HepG2 (cell line): ENCODE measurements at regions not wholly inside any gene's neighbourhood (a gene's known extent, or its start where the extent isn't known, plus 50 kb on each side); places are given as distances from the start of the nearest gene placed in this dataset.

Experiments
- ATAC-seq: fragments of 200-7000 bp; cut with Tn5 transposase; 3 replicates; pipeline ENCODE4 v1.9.1; 2020; ENCODE audit warnings: mild to moderate bottlenecking, moderate library complexity
- BruUV-seq: library from RNA; stranded (reverse); fragments of 400-500 nt; replicated peaks from 2 replicates; lab custom pipeline; 2021; lab: Mats Ljungman, UMichigan
- CTCF ChIA-PET: fragments of 300-600 bp; formaldehyde crosslinking; extraction: SDS; loops from one replicate; lab custom pipeline; 2021; ENCODE audit warnings: low total read pairs, inconsistent platforms, low intra/inter-chr PET ratio; lab: Yijun Ruan, JAX
- POLR2A ChIA-PET: fragments of 350-600 bp; sonication (Branson Sonifier 250); formaldehyde crosslinking; loops from one replicate; lab custom pipeline; 2020; ENCODE audit warnings: antibody characterized with exemption, inconsistent platforms; lab: Yijun Ruan, JAX
- DNase-seq: peaks from one replicate; pipeline ENCODE4 v3.0.0-alpha.2; 2015; ENCODE audit warnings: low spot score
- FAIRE-seq: peaks from 3 replicates; lab custom pipeline; 2011; peaks lifted over from hg19 to GRCh38; lab: Jason Lieb, UNC
- H2AFZ ChIP-seq: one replicate; pipeline ENCODE4 v1.6.1; 2011; ENCODE audit warnings: low read length, inconsistent platforms
- H3K27ac ChIP-seq: fragments of 300-600 bp; 3 replicates; pipeline ENCODE4 v1.8.0; 2011; ENCODE audit warnings: mixed run types, mild to moderate bottlenecking, mixed read lengths, low read length, inconsistent platforms; ENCODE audit not compliant: insufficient read depth; ENCODE audit errors: extremely low read length
- H3K27me3 ChIP-seq, 2 experiments: fragments of 200-600 bp in 1 of 2; 2 replicates in 1 of 2; 3 replicates in 1 of 2; pipeline versions ENCODE4 v1.6.0 to v1.8.0; 2011; ENCODE audit warnings: low read length in 2 of 2, mild to moderate bottlenecking in 2 of 2, moderate library complexity in 2 of 2, inconsistent platforms in 1 of 2; ENCODE audit not compliant: insufficient read depth in 2 of 2, control insufficient read depth in 1 of 2
- H3K36me3 ChIP-seq, 2 experiments: fragments of 200-600 bp in 1 of 2; replicated peaks in 1 of 2; 2 replicates in 1 of 2; 3 replicates in 1 of 2; pipeline versions ENCODE4 v1.5.1 to v1.8.0; 2011; ENCODE audit warnings: low read length in 2 of 2, inconsistent platforms in 1 of 2; ENCODE audit not compliant: insufficient read depth in 2 of 2, control insufficient read depth in 1 of 2
- H3K4me1 ChIP-seq: 2 replicates; pipeline ENCODE4 v1.5.1; 2012; ENCODE audit warnings: low read length, inconsistent platforms; ENCODE audit not compliant: insufficient read depth
- H3K4me2 ChIP-seq: 2 replicates; pipeline ENCODE4 v1.6.0; 2011; ENCODE audit warnings: low read depth, low read length, inconsistent platforms
- H3K4me3 ChIP-seq, 3 experiments: fragments of 200-600 bp in 1 of 3; sonication (generic), shearing (Covaris generic) in 1 of 3; replicated peaks in 1 of 3; 2 replicates each; pipeline ENCODE4 v1.5.1; 2011 to 2016; ENCODE audit warnings: low read length in 3 of 3, inconsistent platforms in 2 of 3, low read depth in 2 of 3, mild to moderate bottlenecking in 2 of 3, control low read depth in 1 of 3, mixed read lengths in 1 of 3; ENCODE audit not compliant: insufficient read depth in 1 of 3
- H3K79me2 ChIP-seq: one replicate; pipeline ENCODE4 v1.6.1; 2011; ENCODE audit warnings: low read length, inconsistent platforms; ENCODE audit not compliant: insufficient read depth
- H3K9ac ChIP-seq: 2 replicates; pipeline ENCODE4 v1.6.0; 2011; ENCODE audit warnings: mild to moderate bottlenecking, low read depth, low read length, inconsistent platforms; ENCODE audit not compliant: insufficient read depth
- H3K9me3 ChIP-seq: 2 replicates; pipeline ENCODE4 v1.5.1; 2012; ENCODE audit warnings: mild to moderate bottlenecking, low read length
- H4K20me1 ChIP-seq: 2 replicates; pipeline ENCODE4 v1.6.0; 2011; ENCODE audit warnings: inconsistent platforms, mild to moderate bottlenecking, low read length, moderate library complexity; ENCODE audit not compliant: insufficient read depth
- AKAP8 ChIP-seq: sonication (generic); formaldehyde crosslinking; IDR thresholded peaks from 2 replicates; pipeline ENCODE4 v1.5.1; 2020; ENCODE audit warnings: mild to moderate bottlenecking, missing genetic modification reagents
- BRCA1 ChIP-seq: sonication (generic); formaldehyde crosslinking; IDR thresholded peaks from 2 replicates; pipeline ENCODE4 v1.4.0; 2020; ENCODE audit warnings: missing genetic modification reagents
- CBX2 ChIP-seq, 2 experiments: fragments of 200-600 bp in 1 of 2; sonication (generic); formaldehyde crosslinking in 1 of 2; IDR thresholded peaks; 2 replicates each; pipeline versions ENCODE4 v1.7.0 to v1.8.1; 2018 to 2022; ENCODE audit warnings: low read depth in 2 of 2, low read length in 1 of 2, mild to moderate bottlenecking in 1 of 2, missing genetic modification reagents in 1 of 2
- DNMT3B ChIP-seq: conservative IDR thresholded peaks from 2 replicates; pipeline ENCODE4 v1.6.1; 2016; ENCODE audit warnings: missing biosample characterization, control low read depth
- EZH2 ChIP-seq: conservative IDR thresholded peaks from 2 replicates; pipeline ENCODE4 v1.6.1; 2012; ENCODE audit warnings: mild to moderate bottlenecking, low read depth, low read length, moderate library complexity
- JARID2 ChIP-seq: sonication (generic); formaldehyde crosslinking; IDR thresholded peaks from 2 replicates; pipeline ENCODE4 v1.8.1; 2023; ENCODE audit warnings: missing genetic modification reagents, inconsistent platforms; ENCODE audit not compliant: insufficient replicate concordance
- MXD4 ChIP-seq: IDR thresholded peaks from 2 replicates; pipeline ENCODE4 v1.6.1; 2016; ENCODE audit warnings: mild to moderate bottlenecking, missing biosample characterization, missing genetic modification reagents
- NR2F6 ChIP-seq, 2 experiments: IDR thresholded peaks; 2 replicates each; pipeline ENCODE4 v1.6.1; 2016; ENCODE audit warnings: antibody characterized with exemption in 1 of 2, mild to moderate bottlenecking in 1 of 2
- PCBP1 ChIP-seq: fragments of 200-400 bp; formaldehyde crosslinking; IDR thresholded peaks from 2 replicates; pipeline ENCODE4 v1.6.1; 2017; ENCODE audit warnings: mild to moderate bottlenecking, low read depth, low read length, borderline replicate concordance
- PLRG1 ChIP-seq: fragments of 450-650 bp; conservative IDR thresholded peaks from 2 replicates; pipeline ENCODE4 v1.6.1; 2016
- SIN3A ChIP-seq: IDR thresholded peaks from 2 replicates; pipeline ENCODE4 v1.6.1; 2011; ENCODE audit warnings: low read depth, mild to moderate bottlenecking, control low read depth, low read length, borderline replicate concordance
- SMARCE1 ChIP-seq: fragments of 450-650 bp; IDR thresholded peaks from 2 replicates; pipeline ENCODE4 v1.6.1; 2017; ENCODE audit warnings: borderline replicate concordance
- TBX2 ChIP-seq: sonication (generic); formaldehyde crosslinking; IDR thresholded peaks from 2 replicates; pipeline ENCODE4 v1.5.0; 2020; ENCODE audit warnings: missing genetic modification reagents, mild to moderate bottlenecking, borderline replicate concordance
- YEATS2 ChIP-seq: sonication (generic); formaldehyde crosslinking; IDR thresholded peaks from 2 replicates; pipeline ENCODE4 v1.4.0; 2020; ENCODE audit warnings: missing genetic modification reagents, borderline replicate concordance
- ZNF510 ChIP-seq: sonication (generic); formaldehyde crosslinking; IDR thresholded peaks from 2 replicates; pipeline ENCODE4 v1.4.0; 2020; ENCODE audit warnings: low read depth, mild to moderate bottlenecking, missing genetic modification reagents
- ZNF878 ChIP-seq: sonication (generic); formaldehyde crosslinking; IDR thresholded peaks from 2 replicates; pipeline ENCODE4 v1.8.1; 2023; ENCODE audit warnings: mild to moderate bottlenecking, missing genetic modification reagents, moderate library complexity
- WGBS: methylation state at CpG from one replicate; pipeline ENCODE4 v1.1.6; 2017; ENCODE audit warnings: low lambda C conversion rate; 5-methylcytosine and 5-hydroxymethylcytosine counted together
- in situ Hi-C: cut with HindIII; loops from 2 replicates; pipeline ENCODE4 v1.10.0; 2017; ENCODE audit warnings: low pct_unique_long_range_greater_than_20kb; ENCODE audit not compliant: extremely low pct_ligation_motif_present
- intact Hi-C: fragments of 100-400 bp; cut with micrococcal nuclease; formaldehyde crosslinking; loops from one replicate; pipeline ENCODE4 v1.10.0; 2022; ENCODE audit not compliant: unreplicated experiment
- TF ChIP-seq, protein P1 (sequence below): IDR thresholded peaks from 2 replicates; pipeline ENCODE4 v1.6.1; 2016; ENCODE audit warnings: mild to moderate bottlenecking, missing biosample characterization, missing genetic modification reagents
- TF ChIP-seq, protein P2 (sequence below): sonication (generic); formaldehyde crosslinking; IDR thresholded peaks from 2 replicates; pipeline ENCODE4 v1.4.0; 2020; ENCODE audit warnings: missing genetic modification reagents
- TF ChIP-seq, protein P3 (sequence below): sonication (generic); formaldehyde crosslinking; conservative IDR thresholded peaks from 2 replicates; pipeline ENCODE4 v1.8.0; 2022; ENCODE audit warnings: low read depth, missing genetic modification reagents
- TF ChIP-seq, protein P4 (sequence below): sonication (generic); formaldehyde crosslinking; IDR thresholded peaks from 2 replicates; pipeline ENCODE4 v1.5.0; 2020; ENCODE audit warnings: mild to moderate bottlenecking, missing genetic modification reagents, borderline replicate concordance

DNA sequence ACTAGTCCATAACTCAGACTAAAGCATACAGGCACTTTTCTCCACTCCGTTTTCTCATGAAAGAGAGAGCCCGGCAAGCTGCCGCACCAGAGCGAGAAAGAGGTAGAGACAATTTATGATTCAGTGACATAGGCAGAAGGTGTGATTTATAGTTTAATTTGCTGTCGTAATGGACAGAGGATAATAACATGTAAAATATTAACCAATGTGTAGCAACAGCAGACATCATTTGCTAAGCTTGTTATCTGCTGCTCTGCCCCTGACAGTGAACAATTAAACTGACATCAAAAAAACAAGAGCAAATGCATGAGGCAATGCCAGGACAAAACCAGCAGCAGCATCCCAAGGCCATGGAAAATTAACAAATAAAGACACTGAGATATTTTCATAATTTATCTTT, 214.0 kb downstream of the ATG4C start:
- WGBS: 53% methylated on average over 5 of the region's 5 CpGs
- BruUV-seq: no TSS peak
- H3K27me3 ChIP-seq: peaks cover 0 to 16% of the 10 kb centered on the region in 2 experiments; a peak in 3 of 5 replicates

More for the DNA sequence above, 214.0 kb downstream of the ATG4C start:
- no peak for ATAC-seq
- Histone ChIP-seq H2AFZ (no peak overlapping the region), H3K36me3 (no peaks in the 10 kb centered on the region), H3K4me2 (no peak overlapping the region), H4K20me1 (no peaks in the 10 kb centered on the region), H3K27ac (no peak overlapping the region), H3K9ac (no peak overlapping the region), H3K79me2 (no peaks in the 10 kb centered on the region), H3K4me1 (no peaks in the 10 kb centered on the region)
- no peak for FAIRE-seq
- POLR2A ChIA-PET: no interaction called here
- intact Hi-C loops: no loop called here
- DNase-seq: no peak
- in situ Hi-C loops: no loop called here
- CTCF ChIA-PET: no interaction called here
- TF ChIP-seq SMARCE1: no peak
- TF ChIP-seq AKAP8 (CRISPR knock-in tag): no peak
- no peak for TF ChIP-seq ZNF878 (CRISPR knock-in tag)
- TF ChIP-seq CBX2 (IDR thresholded peaks at IDR 0.05; ENCODE audit: low read depth, low read length): no peak
- TF ChIP-seq CBX2 (CRISPR knock-in tag; IDR thresholded peaks at IDR 0.05; ENCODE audit: low read depth): no peak
- TF ChIP-seq SIN3A: no peak
- no peak for TF ChIP-seq YEATS2 (CRISPR knock-in tag)
- no peak for TF ChIP-seq NR2F6 (IDR thresholded peaks at IDR 0.05)
- no peak for TF ChIP-seq NR2F6 (CRISPR knock-in tag; IDR thresholded peaks at IDR 0.05)
- no peak for TF ChIP-seq ZNF510 (CRISPR knock-in tag)
- TF ChIP-seq JARID2 (CRISPR knock-in tag): no peak
- TF ChIP-seq, protein P1, sequence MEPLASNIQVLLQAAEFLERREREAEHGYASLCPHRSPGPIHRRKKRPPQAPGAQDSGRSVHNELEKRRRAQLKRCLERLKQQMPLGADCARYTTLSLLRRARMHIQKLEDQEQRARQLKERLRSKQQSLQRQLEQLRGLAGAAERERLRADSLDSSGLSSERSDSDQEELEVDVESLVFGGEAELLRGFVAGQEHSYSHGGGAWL (CRISPR knock-in tag): no peak
- TF ChIP-seq, protein P2, sequence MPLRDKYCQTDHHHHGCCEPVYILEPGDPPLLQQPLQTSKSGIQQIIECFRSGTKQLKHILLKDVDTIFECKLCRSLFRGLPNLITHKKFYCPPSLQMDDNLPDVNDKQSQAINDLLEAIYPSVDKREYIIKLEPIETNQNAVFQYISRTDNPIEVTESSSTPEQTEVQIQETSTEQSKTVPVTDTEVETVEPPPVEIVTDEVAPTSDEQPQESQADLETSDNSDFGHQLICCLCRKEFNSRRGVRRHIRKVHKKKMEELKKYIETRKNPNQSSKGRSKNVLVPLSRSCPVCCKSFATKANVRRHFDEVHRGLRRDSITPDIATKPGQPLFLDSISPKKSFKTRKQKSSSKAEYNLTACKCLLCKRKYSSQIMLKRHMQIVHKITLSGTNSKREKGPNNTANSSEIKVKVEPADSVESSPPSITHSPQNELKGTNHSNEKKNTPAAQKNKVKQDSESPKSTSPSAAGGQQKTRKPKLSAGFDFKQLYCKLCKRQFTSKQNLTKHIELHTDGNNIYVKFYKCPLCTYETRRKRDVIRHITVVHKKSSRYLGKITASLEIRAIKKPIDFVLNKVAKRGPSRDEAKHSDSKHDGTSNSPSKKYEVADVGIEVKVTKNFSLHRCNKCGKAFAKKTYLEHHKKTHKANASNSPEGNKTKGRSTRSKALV (CRISPR knock-in tag): no peak
- TF ChIP-seq DNMT3B (CRISPR knock-in tag): no peak
- TF ChIP-seq, protein P3, sequence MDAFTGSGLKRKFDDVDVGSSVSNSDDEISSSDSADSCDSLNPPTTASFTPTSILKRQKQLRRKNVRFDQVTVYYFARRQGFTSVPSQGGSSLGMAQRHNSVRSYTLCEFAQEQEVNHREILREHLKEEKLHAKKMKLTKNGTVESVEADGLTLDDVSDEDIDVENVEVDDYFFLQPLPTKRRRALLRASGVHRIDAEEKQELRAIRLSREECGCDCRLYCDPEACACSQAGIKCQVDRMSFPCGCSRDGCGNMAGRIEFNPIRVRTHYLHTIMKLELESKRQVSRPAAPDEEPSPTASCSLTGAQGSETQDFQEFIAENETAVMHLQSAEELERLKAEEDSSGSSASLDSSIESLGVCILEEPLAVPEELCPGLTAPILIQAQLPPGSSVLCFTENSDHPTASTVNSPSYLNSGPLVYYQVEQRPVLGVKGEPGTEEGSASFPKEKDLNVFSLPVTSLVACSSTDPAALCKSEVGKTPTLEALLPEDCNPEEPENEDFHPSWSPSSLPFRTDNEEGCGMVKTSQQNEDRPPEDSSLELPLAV (CRISPR knock-in tag): no peak
- no peak for TF ChIP-seq BRCA1 (CRISPR knock-in tag)
- TF ChIP-seq, protein P4, sequence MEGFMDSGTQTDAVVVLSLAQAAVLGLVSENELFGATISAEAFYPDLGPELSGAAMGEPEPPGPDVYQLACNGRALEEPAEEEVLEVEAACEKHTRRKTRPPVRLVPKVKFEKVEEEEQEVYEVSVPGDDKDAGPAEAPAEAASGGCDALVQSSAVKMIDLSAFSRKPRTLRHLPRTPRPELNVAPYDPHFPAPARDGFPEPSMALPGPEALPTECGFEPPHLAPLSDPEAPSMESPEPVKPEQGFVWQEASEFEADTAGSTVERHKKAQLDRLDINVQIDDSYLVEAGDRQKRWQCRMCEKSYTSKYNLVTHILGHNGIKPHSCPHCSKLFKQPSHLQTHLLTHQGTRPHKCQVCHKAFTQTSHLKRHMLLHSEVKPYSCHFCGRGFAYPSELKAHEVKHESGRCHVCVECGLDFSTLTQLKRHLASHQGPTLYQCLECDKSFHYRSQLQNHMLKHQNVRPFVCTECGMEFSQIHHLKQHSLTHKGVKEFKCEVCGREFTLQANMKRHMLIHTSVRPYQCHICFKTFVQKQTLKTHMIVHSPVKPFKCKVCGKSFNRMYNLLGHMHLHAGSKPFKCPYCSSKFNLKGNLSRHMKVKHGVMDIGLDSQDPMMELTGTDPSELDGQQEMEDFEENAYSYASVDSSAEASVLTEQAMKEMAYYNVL (CRISPR knock-in tag): no peak
- no peak for TF ChIP-seq EZH2
- no peak for TF ChIP-seq PLRG1
- no peak for TF ChIP-seq MXD4 (CRISPR knock-in tag)
- no peak for TF ChIP-seq PCBP1
- no peak for TF ChIP-seq TBX2 (CRISPR knock-in tag)
- TF ChIP-seq, all 625 proteins: peak for 0
- Histone ChIP-seq H3K4me3 (no peak overlapping the region), H3K9me3 (no peaks in the 10 kb centered on the region)
